Transverse colon (tissue), 3 donors: ENCODE measurements at regions not wholly inside any gene's neighbourhood (a gene's known extent, or its start where the extent isn't known, plus 50 kb on each side); places are given as distances from the start of the nearest gene placed in this dataset.

ENCODE experiments used
- EP300 ChIP-seq: sonication (generic); formaldehyde crosslinking; IDR thresholded peaks from one replicate; pipeline ENCODE4 v1.6.1; 2017; ENCODE audit warnings: antibody characterized with exemption, low read depth
- POLR2A ChIP-seq: fragments of 450-650 bp; IDR thresholded peaks from one replicate; pipeline ENCODE4 v1.6.1; 2016; ENCODE audit warnings: antibody characterized with exemption, mild to moderate bottlenecking, moderate library complexity
- TF ChIP-seq, protein P1 (sequence below), 5 experiments: fragments of 200-600 bp in 3 of 5; fragments of 450-650 bp in 2 of 5; sonication (generic) in 3 of 5; IDR thresholded peaks; 1 replicate in 2 of 5; 2 replicates in 3 of 5; pipeline ENCODE4 v1.5.1; 2016 to 2017; ENCODE audit warnings: antibody characterized with exemption in 5 of 5, inconsistent platforms in 3 of 5, mild to moderate bottlenecking in 2 of 5, moderate library complexity in 1 of 5

DNA sequence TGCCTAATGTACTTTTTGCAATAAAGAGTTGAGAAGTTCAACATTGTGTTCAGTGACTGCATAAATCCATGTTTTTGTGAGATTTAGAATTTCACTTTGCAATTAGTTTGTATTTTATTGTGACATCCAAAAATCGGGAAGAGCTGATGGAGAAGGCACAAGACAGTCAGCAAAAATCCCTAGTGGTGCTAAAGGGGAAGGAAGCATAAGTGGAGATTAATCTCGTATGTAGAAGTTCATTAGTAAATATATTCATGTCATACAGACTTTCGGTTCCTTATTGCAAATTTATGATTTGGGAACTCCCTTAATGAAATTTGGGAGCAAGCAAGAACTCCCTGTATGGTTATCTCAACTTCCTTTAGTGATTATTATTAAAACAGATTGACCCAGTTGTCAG is 57.8 kb upstream of the SLC39A8 start:
- TF ChIP-seq, protein P1, sequence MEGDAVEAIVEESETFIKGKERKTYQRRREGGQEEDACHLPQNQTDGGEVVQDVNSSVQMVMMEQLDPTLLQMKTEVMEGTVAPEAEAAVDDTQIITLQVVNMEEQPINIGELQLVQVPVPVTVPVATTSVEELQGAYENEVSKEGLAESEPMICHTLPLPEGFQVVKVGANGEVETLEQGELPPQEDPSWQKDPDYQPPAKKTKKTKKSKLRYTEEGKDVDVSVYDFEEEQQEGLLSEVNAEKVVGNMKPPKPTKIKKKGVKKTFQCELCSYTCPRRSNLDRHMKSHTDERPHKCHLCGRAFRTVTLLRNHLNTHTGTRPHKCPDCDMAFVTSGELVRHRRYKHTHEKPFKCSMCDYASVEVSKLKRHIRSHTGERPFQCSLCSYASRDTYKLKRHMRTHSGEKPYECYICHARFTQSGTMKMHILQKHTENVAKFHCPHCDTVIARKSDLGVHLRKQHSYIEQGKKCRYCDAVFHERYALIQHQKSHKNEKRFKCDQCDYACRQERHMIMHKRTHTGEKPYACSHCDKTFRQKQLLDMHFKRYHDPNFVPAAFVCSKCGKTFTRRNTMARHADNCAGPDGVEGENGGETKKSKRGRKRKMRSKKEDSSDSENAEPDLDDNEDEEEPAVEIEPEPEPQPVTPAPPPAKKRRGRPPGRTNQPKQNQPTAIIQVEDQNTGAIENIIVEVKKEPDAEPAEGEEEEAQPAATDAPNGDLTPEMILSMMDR (IDR thresholded peaks at IDR 0.05): no peak
- TF ChIP-seq EP300 (no peak), POLR2A (no peak)
